Vagina (tissue), 2 donors: ENCODE measurements at regions not wholly inside any gene's neighbourhood (a gene's known extent, or its start where the extent isn't known, plus 50 kb on each side); places are given as distances from the start of the nearest gene placed in this dataset.

Experiments used
- CTCF ChIP-seq, 3 experiments: fragments of 450-650 bp in 2 of 3; fragments of 200-600 bp in 1 of 3; sonication (generic) in 1 of 3; IDR thresholded peaks; one replicate each; pipeline ENCODE4 v1.5.1; 2017 to 2019; ENCODE audit warnings: antibody characterized with exemption in 3 of 3, mild to moderate bottlenecking in 2 of 3, moderate library complexity in 2 of 3
- POLR2A ChIP-seq, 2 donors: fragments of 450-650 bp; IDR thresholded peaks; one replicate each; pipeline ENCODE4 v1.6.1; 2017; ENCODE audit warnings: antibody characterized with exemption in 2 of 2, mild to moderate bottlenecking in 2 of 2, moderate library complexity in 2 of 2
- POLR2AphosphoS5 ChIP-seq, 2 donors: sonication (generic); formaldehyde crosslinking; IDR thresholded peaks; one replicate each; pipeline ENCODE4 v1.9.0; 2017; ENCODE audit warnings: antibody characterized with exemption in 2 of 2, mild to moderate bottlenecking in 2 of 2, low read depth in 1 of 2; ENCODE audit not compliant: insufficient read depth in 1 of 2

- TF ChIP-seq CTCF (IDR thresholded peaks at IDR 0.05) (no peak), POLR2AphosphoS5 (IDR thresholded peaks at IDR 0.05; ENCODE audit: insufficient read depth in 1 of 2, low read depth in 1 of 2) (no peak), POLR2A (IDR thresholded peaks at IDR 0.05) (no peak)
Observed at GRCh38 chr2:2731816-2732284, 400.8 kb upstream of the MYT1L start.
